Right hindlimb (tissue), 1 donor: ENCODE measurements at regions not wholly inside any gene's neighbourhood (a gene's known extent, or its start where the extent isn't known, plus 50 kb on each side); places are given as distances from the start of the nearest gene placed in this dataset.

Source experiments
- DNase-seq: peaks from one replicate; pipeline ENCODE4 v3.0.0-alpha.2; 2018

GRCh38 chr3:124381575-124382333 lies 348.5 kb upstream of the UMPS start:
- DNase-seq = no peak

GRCh38 chr3:124383051-124383450 lies 347.2 kb upstream of the UMPS start:
- DNase-seq = no peak

GRCh38 chr3:124383846-124384466 lies 346.3 kb upstream of the UMPS start:
- DNase-seq = no peak

GRCh38 chr3:124384527-124384926 lies 345.7 kb upstream of the UMPS start:
- no peak for DNase-seq

DNA sequence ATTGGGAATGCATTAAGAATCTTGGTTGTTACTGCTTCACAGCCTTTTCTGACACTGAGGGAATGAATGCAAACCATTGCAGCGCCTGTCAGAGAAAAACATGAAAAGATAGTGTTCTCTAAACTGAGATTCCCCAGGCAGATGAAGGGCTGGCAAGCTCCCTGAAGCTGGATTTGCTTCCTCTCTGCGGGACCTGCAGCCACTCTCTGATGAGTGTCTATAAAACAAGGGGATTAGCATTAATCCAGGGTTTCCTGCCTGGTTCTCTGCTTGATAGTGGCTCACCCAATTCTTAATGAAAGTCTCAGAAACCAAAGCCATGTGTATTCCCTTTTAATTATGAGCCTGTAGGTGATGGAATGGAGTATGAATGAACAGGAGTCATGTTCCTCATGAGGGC lies 344.3 kb upstream of the UMPS start:
- no peak for DNase-seq

- no peak for DNase-seq
These were observed 343.2 kb upstream of the UMPS start for GRCh38 chr3:124386996-124387595.

- no peak for DNase-seq
These were observed 338.5 kb upstream of the UMPS start for GRCh38 chr3:124391774-124392173.

DNA sequence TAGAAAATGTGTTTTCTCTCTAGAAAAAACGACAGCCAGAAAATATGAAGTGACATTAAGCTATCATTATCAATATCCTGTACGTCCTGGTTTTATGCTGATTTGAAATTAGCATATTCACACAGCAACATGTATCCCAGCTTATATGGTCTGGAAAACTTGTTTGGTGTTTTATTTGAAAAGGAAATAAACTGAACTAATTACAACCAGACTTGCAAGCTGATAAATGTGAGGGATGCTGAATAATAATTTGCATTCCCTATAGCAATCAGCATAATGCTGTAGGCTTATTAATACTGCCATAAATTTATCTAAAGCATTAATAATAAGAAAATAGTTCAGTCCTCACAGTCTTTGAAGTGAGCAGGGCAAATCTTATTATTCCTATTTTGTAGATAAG lies 336.9 kb upstream of the UMPS start:
- DNase-seq = no peak

DNA sequence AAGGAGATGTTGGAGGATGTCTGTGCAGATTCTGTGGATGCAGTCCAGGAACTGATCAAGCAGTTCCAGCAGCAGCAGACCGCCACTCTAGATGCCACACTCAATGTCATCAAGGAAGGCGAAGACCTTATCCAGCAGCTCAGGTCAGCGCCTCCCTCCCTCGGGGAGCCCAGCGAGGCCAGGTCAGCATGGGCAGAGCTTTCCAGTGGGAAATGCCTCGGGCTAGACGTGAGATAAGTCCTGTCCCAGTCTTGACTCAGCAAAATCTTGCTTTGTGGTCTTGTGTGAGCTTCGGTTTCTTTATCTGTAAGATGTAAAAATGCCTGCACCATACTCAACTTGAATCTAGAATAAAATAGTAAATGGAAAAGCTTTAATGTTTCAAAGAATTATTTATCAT lies 335.1 kb upstream of the UMPS start:
- DNase-seq = no peak

DNA sequence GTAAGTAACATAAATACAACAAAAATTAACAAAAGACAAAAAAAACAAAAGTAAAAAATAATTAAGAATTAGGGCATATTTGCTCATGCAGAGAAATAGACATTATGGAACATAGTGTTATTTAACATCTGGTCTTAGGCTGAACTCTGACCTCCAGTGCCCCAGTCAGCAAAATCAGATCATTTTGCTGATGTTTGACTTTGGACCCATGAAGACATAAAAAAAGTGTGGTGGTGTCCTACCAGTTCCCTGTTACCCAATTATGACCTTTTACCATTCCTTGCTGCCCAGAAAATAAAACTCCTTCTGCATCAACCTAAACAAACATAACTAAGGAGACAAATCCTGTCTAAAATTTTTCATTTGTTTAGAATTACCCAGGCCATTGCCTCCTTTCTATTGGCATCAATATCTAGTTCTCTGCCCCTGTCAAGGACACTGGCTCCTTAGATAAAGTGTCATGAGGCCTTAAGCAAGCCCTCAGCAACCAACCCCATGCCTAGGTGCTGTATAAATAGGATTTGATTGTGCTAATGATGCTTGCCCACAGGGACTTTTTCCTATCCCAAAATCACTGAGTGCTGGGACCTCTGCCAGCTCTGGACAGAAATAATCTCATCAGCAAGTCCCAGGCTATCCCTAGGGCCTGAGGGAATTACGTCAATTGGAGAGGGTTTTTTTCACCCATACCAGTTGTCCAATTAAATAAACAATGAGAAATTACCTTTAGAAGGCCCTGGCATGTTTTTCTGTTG lies 334.5 kb upstream of the UMPS start:
- no peak for DNase-seq

- DNase-seq = no peak
These were observed 333.8 kb upstream of the UMPS start for GRCh38 chr3:124396339-124396950.

- DNase-seq = no peak
These were observed 333.2 kb upstream of the UMPS start for GRCh38 chr3:124397088-124397487.

- no peak for DNase-seq
These were observed 331.7 kb upstream of the UMPS start for GRCh38 chr3:124398594-124398993.

- no peak for DNase-seq
These were observed 328.4 kb upstream of the UMPS start for GRCh38 chr3:124401843-124402242.

- no peak for DNase-seq
These were observed 327.5 kb upstream of the UMPS start for GRCh38 chr3:124402791-124403190.

DNA sequence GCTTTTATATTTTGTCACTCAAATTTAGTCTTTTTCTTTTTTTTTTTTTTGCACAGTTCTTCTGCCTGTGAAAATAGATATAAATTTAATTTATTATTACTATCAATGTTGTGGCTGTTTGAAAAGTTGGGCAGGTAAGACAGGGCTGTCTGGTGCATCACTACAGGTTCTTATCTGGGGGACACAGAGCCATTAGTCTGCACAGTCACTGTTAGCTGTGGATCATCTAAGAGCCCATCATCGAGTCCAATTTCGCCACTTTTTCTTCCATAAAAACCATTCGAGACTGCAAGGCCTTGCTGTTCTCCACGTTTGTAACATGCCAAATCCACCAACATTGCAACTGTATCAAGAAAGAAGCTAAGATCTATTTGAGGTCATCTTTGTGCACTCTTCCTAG lies 325.6 kb upstream of the UMPS start:
- DNase-seq = no peak

DNA sequence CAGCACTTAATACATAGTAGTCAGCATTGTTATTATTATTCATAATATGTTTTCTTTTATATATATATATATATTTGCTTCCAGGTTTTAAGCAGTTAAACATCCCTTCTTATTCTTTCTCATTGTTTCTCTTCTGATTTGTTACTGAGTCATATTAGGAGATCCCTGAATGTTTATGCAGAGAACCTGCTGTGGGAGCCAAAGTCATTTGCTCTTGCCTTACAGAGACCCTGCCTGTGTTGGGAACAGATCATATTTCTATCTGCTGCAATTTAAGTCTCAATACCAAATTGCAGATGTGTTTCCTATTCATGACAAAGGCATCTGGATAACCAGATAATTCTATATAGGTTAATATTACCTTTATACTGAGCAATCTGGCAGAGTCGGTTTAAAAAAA lies 323.0 kb upstream of the UMPS start:
- DNase-seq = no peak

- no peak for DNase-seq
These were observed 320.5 kb upstream of the UMPS start for GRCh38 chr3:124409650-124410275.

GRCh38 chr3:124410471-124410870 lies 319.8 kb upstream of the UMPS start:
- no peak for DNase-seq

DNA sequence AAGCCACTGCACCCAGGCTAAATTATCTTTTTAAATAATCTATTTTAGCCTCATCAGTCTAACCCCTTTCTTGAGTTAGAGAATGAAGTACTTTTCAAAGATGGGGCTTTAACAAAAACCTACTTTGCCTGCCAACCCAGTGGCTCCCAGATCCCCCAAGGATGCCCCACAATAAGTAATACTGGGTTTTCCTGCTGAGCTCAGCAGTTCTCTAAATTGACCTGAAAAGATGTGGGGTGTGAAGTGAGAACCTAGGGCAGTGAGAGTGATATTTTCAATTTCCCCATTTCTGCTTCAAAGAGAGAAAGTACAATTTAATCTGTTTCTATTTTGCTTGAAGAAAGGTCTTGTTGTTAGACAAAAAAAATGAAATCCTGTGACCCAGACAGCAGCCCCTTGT lies 318.5 kb upstream of the UMPS start:
- DNase-seq = no peak

DNA sequence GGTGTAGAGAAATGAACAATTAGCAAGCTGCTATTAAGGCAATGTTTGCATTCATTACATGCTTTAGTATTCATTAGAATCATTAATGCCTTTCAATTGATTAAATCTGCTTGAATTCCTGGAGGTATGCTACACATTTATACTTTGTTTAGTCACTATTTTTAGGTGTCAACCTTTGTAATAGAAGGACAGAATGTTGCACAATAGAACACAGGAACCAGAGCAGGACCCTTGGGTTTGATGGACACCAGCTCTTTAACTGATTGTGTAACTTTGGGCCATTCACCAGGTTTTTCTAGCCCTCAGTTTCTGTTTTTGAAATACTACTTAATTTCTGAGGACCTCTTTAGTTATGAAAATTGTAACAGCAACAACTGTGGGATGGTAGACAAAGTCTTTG lies 317.6 kb upstream of the UMPS start:
- DNase-seq = no peak

GRCh38 chr3:124413393-124413792 lies 316.9 kb upstream of the UMPS start:
- no peak for DNase-seq
